Adipocyte (in vitro differentiated cells): ENCODE measurements at regions not wholly inside any gene's neighbourhood (a gene's known extent, or its start where the extent isn't known, plus 50 kb on each side); places are given as distances from the start of the nearest gene placed in this dataset.

Experiments
- DNase-seq: peaks from one replicate; pipeline ENCODE4 v3.0.0-alpha.2; 2015; ENCODE audit warnings: low read depth
- H3K27me3 ChIP-seq: replicated peaks from 2 replicates; pipeline ENCODE4 v1.7.0; 2013; ENCODE audit warnings: mild to moderate bottlenecking, low read length, moderate library complexity; ENCODE audit not compliant: control insufficient read depth, insufficient read depth
- H3K36me3 ChIP-seq: 2 replicates; pipeline ENCODE4 v1.7.0; 2013; ENCODE audit warnings: low read length, mild to moderate bottlenecking, moderate library complexity; ENCODE audit not compliant: control insufficient read depth, insufficient read depth, severe bottlenecking
- H3K4me1 ChIP-seq: 2 replicates; pipeline ENCODE4 v1.7.0; 2013; ENCODE audit warnings: mild to moderate bottlenecking, low read length, moderate library complexity; ENCODE audit not compliant: control insufficient read depth, insufficient read depth
- H3K4me3 ChIP-seq: 2 replicates; pipeline ENCODE4 v1.7.0; 2013; ENCODE audit warnings: mild to moderate bottlenecking, low read length, moderate library complexity
- H3K9ac ChIP-seq: 2 replicates; pipeline ENCODE4 v1.7.0; 2013; ENCODE audit warnings: mild to moderate bottlenecking, low read length, moderate library complexity
- H3K9me3 ChIP-seq: 2 replicates; pipeline ENCODE4 v1.7.0; 2013; ENCODE audit warnings: mild to moderate bottlenecking, low read length, moderate library complexity; ENCODE audit not compliant: control insufficient read depth

DNA sequence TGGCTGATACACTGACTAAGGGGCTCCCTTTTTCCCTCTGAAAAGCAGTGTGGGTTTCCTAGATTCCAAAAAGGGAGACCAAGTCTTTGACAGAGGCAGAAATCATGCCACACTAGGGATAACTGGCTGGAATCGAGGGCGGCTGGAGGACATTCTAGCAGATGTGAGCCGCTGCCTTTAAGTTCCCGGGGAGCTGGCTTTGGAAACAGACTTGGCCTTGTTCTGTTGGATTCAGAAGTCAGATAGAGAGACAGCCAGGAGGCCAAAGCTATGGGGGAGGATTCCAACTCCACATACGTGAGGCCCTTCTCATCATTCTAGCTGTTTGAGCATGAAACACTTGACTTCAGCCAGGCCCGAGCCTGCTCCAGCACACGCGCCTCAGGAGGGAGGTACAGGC lies 109.9 kb upstream of the FOXC1 start:
- H3K36me3 ChIP-seq: no peaks in the 10 kb centered on the region
- no peak overlapping the region for H3K4me3 ChIP-seq
- DNase-seq: no peak
- H3K27me3 ChIP-seq: no peaks in the 10 kb centered on the region
- peaks cover 13% of the 10 kb centered on the region for H3K9me3 ChIP-seq
- no peak overlapping the region for H3K9ac ChIP-seq
- no peaks in the 10 kb centered on the region for H3K4me1 ChIP-seq

DNA sequence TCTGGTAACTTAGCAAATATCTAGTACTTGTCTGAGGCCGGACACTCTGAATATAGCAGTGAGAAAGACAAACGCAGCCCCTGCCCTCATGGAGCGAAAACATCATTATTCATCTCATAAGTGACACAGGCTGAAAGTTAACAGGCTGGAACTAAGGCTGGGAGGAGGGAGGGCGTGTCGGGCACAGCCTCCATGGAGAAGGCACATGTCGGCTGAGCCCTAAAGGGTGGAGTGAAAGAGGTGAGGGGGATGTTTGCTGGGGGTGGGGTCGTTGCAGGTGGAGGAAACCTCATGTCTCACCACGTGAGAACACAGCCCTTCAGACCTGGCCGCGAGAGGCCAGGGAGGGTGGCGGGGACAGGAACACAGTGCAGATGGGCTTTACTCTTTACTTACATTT lies 108.8 kb upstream of the FOXC1 start:
- Histone ChIP-seq H3K36me3 (no peaks in the 10 kb centered on the region), H3K9ac (no peak overlapping the region), H3K4me1 (no peaks in the 10 kb centered on the region), H3K9me3 (peaks cover 8% of the 10 kb centered on the region), H3K4me3 (no peak overlapping the region), H3K27me3 (no peaks in the 10 kb centered on the region)
- no peak for DNase-seq

DNA sequence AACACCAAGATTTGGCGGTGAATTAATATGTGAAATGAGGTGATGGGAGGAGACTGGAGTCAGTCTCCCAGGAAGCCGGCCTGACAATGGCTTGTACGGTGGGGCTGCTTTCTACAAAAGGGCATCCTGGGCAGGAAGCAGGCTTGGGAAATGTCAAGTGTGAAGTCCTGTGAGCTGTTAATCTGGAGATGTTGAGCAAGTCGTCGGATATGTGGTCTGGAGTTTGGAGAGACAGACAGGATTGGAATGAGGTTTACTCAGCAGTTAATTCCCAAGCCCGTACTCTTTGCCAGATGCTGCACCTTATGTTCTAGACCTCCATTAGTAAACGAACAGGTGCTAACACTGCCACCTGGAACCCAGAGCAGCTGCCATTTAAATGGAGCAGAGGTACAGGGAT lies 107.7 kb upstream of the FOXC1 start:
- DNase-seq: no peak
- H3K9ac ChIP-seq: no peak overlapping the region
- H3K4me1 ChIP-seq: no peaks in the 10 kb centered on the region
- H3K9me3 ChIP-seq: no peaks in the 10 kb centered on the region
- no peaks in the 10 kb centered on the region for H3K27me3 ChIP-seq
- no peaks in the 10 kb centered on the region for H3K36me3 ChIP-seq
- H3K4me3 ChIP-seq: no peak overlapping the region

DNA sequence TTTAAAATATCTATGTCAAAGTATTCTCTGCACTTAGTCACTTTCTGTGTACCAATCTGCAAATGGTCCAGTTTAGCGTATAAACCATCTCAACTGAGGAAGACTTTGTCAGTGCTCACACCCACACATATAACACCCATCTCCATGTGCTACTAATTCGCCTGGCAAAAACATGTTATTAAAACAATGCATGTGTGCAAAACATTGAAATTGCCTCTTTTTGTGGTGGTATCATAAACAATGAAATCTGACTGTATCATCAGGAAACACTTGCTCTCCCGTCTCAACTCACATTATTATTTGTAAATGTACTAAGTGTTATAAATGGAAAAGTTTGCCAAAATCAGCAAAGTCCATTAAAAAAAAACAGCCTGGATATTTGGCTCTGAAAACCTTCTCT lies 105.9 kb upstream of the FOXC1 start:
- Histone ChIP-seq H3K4me1 (no peaks in the 10 kb centered on the region), H3K4me3 (no peak overlapping the region), H3K9me3 (no peaks in the 10 kb centered on the region), H3K9ac (no peak overlapping the region), H3K27me3 (no peaks in the 10 kb centered on the region), H3K36me3 (no peaks in the 10 kb centered on the region)
- no peak for DNase-seq

DNA sequence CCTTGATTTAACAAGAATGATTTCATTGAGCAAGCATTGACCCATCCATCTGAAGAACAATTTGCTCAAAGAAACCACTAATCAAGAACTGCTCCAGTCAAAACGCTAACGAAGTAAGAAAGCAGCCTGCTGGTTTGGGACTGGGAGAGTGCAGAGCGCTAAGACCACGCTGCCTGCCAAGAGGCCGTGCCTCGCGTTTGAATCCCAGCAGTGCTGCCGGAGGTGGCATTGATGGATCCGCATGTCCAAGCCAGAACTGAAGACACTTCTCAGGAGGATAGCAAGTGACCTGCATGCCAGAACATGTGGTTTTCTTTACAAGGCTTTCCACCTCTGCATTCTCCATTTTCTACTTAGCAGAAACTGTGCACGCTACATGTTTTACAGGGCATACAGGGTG lies 105.2 kb upstream of the FOXC1 start:
- H3K36me3 ChIP-seq: no peaks in the 10 kb centered on the region
- DNase-seq: no peak
- H3K27me3 ChIP-seq: no peaks in the 10 kb centered on the region
- no peaks in the 10 kb centered on the region for H3K9me3 ChIP-seq
- H3K4me3 ChIP-seq: no peak overlapping the region
- no peak overlapping the region for H3K9ac ChIP-seq
- no peaks in the 10 kb centered on the region for H3K4me1 ChIP-seq

DNA sequence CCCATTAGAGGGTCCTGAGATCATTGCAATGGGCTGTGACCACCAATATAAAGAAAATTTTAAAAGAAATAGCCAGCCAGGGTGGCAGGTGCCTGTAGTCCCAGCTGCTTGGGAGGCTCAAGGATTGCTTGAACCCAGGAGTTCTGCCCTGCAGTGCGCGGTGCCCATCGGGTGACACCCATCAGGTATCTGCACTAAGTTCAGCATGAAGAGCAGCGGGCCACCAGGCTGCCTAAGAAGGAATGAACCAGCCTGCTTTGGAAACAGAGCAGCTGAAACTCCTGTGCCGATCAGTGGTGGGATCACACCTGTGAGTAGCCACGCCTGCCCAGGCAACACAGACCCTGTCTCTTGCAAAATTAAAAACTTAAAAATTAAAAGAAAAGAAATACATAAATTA lies 102.5 kb upstream of the FOXC1 start:
- H3K9me3 ChIP-seq: no peaks in the 10 kb centered on the region
- H3K4me3 ChIP-seq: no peak overlapping the region
- no peaks in the 10 kb centered on the region for H3K36me3 ChIP-seq
- no peak for DNase-seq
- H3K27me3 ChIP-seq: no peaks in the 10 kb centered on the region
- no peak overlapping the region for H3K9ac ChIP-seq
- no peaks in the 10 kb centered on the region for H3K4me1 ChIP-seq

DNA sequence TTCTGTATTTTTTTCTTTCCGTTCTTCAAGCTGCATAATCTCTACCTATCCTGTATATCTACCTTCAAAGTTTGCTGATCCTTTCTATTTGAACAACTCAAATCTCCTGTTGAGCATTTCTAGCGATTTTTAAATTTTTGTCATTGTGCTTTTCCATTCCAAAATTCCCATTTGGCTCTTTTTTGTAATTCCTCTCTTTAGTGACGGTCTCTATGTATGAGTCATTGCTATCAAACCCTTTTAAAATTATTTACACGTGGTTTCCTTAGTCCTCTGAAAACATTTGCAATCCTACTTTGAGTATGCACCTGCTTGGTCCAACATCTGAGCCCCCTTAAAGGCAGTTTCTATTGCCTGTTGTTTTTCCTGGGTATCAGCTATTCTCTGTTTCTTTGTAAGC lies 100.5 kb upstream of the FOXC1 start:
- no peak overlapping the region for H3K4me3 ChIP-seq
- DNase-seq: no peak
- no peak overlapping the region for H3K9ac ChIP-seq
- H3K27me3 ChIP-seq: no peaks in the 10 kb centered on the region
- no peaks in the 10 kb centered on the region for H3K4me1 ChIP-seq
- no peaks in the 10 kb centered on the region for H3K9me3 ChIP-seq
- H3K36me3 ChIP-seq: no peaks in the 10 kb centered on the region

DNA sequence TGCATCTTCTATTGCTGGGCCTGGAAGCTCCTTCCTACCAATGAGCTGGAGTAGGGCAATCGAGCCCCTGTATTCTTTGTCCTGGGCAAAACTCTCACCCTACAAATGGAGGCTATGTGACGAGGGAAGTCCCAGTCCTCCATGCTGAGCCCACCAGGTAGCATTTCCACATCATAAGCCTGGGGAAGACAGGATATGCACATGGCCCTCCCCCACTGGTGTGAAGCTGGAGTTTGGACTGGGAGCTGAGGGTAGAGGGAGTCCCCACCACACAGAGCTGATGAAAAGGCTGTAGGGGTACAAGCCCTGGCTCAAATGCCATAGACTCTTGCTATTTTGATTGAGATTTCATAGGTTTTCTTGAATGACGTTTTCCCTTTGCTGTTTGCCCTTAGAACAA lies 99.5 kb upstream of the FOXC1 start:
- H3K9ac ChIP-seq: no peak overlapping the region
- no peaks in the 10 kb centered on the region for H3K4me1 ChIP-seq
- DNase-seq: no peak
- H3K4me3 ChIP-seq: no peak overlapping the region
- no peaks in the 10 kb centered on the region for H3K36me3 ChIP-seq
- H3K9me3 ChIP-seq: no peaks in the 10 kb centered on the region
- no peaks in the 10 kb centered on the region for H3K27me3 ChIP-seq

DNA sequence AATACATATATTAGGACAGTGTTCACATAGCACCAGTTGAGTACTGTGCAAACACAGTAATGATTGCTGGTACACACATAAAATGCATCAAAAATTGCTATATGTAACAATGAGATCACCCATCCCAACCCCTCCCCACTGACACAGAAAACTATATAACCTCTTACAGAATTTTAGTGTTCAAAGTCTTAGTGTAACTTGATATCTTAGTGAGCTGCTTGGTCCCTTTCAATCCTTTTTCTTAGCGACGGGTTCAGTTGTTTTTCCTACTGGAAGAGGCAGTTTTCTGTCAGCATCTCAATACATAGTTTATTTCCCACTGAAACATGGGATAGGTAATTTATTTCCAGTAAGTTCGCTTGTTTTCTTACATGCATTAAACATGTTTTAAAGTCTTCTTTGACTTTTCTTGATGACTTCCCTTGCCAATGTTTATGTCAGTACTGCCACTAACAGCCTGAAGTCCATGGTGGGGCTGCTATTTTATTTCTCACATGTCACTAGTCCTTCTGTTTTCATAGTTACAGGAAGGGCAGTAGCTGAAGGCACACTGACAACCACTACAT lies 96.4 kb upstream of the FOXC1 start:
- no peak for DNase-seq
- no peaks in the 10 kb centered on the region for H3K36me3 ChIP-seq
- H3K27me3 ChIP-seq: peaks cover 10% of the 10 kb centered on the region

DNA sequence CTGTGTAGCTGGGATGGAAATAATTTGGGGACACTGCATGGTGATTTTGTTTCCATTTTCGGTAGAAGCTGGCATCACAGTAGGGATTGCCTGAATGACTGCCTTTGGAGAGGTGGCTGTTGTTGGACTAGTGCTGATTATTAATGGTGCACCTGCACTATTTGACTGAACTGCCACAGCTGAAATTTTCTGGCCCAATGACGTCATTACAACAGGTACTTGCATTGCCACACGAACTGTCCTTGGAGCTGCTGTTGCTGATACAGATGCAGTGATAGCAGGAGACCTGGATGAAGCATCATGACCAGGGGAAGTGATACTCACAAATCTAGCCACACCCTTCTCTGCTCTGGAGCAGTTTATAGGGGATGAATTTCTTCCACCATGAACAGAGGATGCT lies 95.6 kb upstream of the FOXC1 start:
- Histone ChIP-seq H3K9ac (no peak overlapping the region), H3K4me1 (no peaks in the 10 kb centered on the region), H3K27me3 (peaks cover 16% of the 10 kb centered on the region), H3K36me3 (no peaks in the 10 kb centered on the region), H3K9me3 (peaks cover 4% of the 10 kb centered on the region), H3K4me3 (no peak overlapping the region)
- DNase-seq: no peak

More for the DNA sequence above, 96.4 kb upstream of the FOXC1 start:
- Histone ChIP-seq H3K4me3 (no peak overlapping the region), H3K9ac (no peak overlapping the region), H3K4me1 (no peaks in the 10 kb centered on the region), H3K9me3 (peaks cover 4% of the 10 kb centered on the region)

DNA sequence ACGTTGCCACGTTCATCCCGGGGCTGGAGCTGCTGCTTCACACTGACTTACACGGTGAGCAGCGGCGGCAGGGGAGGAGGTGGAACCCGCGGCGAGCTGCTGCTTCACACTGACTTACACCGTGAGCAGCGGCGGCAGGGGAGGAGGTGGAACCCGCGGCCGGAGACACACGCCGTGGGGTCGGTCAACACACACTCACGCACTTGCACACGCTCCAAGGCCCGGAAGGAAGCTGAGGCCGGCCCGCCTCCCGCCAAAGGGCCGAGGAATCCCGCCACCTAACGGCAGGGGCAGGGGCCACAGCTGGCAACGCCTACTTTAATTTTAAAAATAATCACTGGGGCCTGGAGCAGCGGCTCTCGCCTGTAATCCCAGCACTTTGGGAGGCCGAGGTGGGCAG lies 94.4 kb upstream of the FOXC1 start:
- no peak for DNase-seq
- no peaks in the 10 kb centered on the region for H3K4me1 ChIP-seq
- no peak overlapping the region for H3K4me3 ChIP-seq

DNA sequence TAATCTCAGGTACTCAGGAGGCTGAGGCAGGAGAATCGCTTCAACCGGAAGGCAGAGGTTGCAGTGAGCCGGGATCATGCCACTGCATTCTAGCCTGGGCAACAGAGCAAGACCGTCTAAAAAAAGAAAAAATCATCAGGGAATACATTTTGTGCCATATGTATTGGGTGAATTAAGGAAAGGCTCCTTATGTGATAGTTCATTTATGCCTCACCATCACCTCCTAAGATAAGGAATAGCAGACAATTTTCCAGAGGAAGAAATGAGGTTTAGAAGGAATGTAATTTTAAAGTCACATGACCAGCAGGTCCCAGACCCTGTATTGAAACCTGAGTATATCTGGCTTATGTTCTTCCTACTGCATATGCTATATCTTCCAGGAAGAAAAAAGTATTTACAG lies 93.9 kb upstream of the FOXC1 start:
- Histone ChIP-seq H3K9me3 (peaks cover 4% of the 10 kb centered on the region), H3K27me3 (peaks cover 16% of the 10 kb centered on the region), H3K9ac (no peak overlapping the region), H3K36me3 (no peaks in the 10 kb centered on the region), H3K4me3 (no peak overlapping the region), H3K4me1 (no peaks in the 10 kb centered on the region)
- no peak for DNase-seq

More for the DNA sequence above, 94.4 kb upstream of the FOXC1 start:
- Histone ChIP-seq H3K9me3 (peaks cover 4% of the 10 kb centered on the region), H3K27me3 (peaks cover 16% of the 10 kb centered on the region), H3K9ac (no peak overlapping the region), H3K36me3 (no peaks in the 10 kb centered on the region)
